Activated CD4-positive, alpha-beta T cell treated with anti-CD3 and anti-CD28 coated beads for 48 hours (primary cell): ENCODE measurements at regions not wholly inside any gene's neighbourhood (a gene's known extent, or its start where the extent isn't known, plus 50 kb on each side); places are given as distances from the start of the nearest gene placed in this dataset.
"Not testable (repeated sequence)": the region's sequence is repeated elsewhere in the genome, so short reads cannot be mapped to it uniquely, and the experiment has no call there.

Experiments
- DNase-seq: peaks from one replicate; pipeline ENCODE4 v3.0.0-alpha.2; 2020

GRCh38 chr14:105713836-105714235 is 187.5 kb downstream of the TMEM121 start:
- not testable (repeated sequence) for DNase-seq

- not testable (repeated sequence) for DNase-seq
These were observed 192.4 kb downstream of the TMEM121 start for GRCh38 chr14:105718787-105719186.

DNA sequence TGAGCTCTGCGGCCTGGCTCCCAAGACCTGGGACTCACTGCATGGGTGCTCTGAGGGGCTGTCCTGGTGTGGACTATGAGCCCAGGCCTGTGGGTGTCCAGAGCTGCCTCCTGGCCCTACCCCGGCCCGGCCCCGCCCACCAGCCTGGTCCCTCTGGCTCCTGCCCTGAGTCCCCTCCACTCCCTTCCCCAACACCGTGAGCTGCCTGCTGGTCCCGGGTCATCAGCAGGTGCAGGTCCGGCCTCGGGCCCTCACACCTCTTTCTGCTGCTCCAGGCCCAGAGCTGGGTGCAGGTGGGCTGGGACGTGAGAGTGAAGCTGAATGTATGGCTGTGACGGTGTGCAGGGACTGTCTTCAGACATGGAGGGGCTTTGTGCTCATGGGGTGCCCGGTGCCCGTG is 193.7 kb downstream of the TMEM121 start:
- not testable (repeated sequence) for DNase-seq

DNA sequence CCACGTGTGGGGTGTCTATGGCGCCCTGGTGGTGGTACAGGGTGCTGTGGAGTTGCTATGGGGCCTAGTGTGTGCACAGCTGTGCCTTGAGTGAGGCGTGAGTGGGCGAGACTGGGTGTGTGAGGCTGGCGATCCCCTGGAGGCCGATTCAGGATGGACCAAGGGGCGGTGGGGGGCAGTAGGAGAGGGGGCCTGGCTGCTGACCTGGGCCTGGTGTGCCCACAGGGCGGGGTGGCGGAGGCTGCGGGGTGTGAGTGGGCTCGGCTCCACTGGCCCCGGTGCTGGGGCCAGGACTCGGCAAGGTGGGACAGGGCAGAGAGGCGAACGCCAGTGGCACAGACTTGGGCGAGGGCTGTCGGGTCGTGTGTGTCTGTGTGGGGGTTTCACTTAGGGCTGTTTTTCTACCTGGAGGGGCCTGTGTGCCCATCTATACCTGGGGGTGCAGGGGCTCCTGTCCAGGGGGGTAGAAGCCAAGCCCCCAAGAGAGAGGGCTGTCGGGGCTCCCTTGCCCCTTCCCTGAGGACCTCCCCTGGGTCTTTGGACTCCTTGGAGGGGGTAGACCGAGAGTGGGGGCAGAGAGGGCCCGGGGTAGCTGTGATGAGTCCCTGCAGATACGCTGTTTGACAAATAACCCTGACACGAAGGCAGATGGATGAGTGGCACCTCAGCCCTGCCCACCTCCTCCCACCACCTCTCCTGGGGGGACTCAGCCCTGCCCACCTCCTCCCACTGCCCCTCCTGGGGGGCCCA is 194.6 kb downstream of the TMEM121 start:
- DNase-seq = not testable (repeated sequence)

DNA sequence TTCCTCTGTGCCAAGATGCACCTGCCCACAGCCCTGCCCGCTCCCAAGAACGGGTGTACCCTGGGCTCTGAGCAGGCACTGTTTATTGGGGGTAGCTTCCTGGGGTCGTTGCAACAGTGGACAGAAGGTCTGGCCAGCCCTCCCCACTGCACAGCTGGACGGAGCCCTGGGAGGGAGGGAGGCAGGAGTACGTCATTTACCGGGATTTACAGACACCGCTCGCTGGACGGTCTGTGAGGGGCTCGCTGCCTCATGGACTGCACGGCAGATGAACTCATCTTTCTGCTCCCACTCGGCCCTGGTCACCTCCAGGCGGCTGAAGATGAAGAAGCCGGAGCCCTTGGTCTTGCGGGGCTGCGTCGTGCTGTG is 195.2 kb downstream of the TMEM121 start:
- not testable (repeated sequence) for DNase-seq

- DNase-seq = not testable (repeated sequence)
These were observed 195.8 kb downstream of the TMEM121 start for GRCh38 chr14:105721996-105722709.

- not testable (repeated sequence) for DNase-seq
These were observed 196.9 kb downstream of the TMEM121 start for GRCh38 chr14:105723271-105723670.

GRCh38 chr14:105723776-105724175 is 197.4 kb downstream of the TMEM121 start:
- DNase-seq = not testable (repeated sequence)

- DNase-seq = not testable (repeated sequence)
These were observed 203.5 kb downstream of the TMEM121 start for GRCh38 chr14:105729825-105730368.

- DNase-seq = not testable (repeated sequence)
These were observed 204.3 kb downstream of the TMEM121 start for GRCh38 chr14:105730731-105731130.

DNA sequence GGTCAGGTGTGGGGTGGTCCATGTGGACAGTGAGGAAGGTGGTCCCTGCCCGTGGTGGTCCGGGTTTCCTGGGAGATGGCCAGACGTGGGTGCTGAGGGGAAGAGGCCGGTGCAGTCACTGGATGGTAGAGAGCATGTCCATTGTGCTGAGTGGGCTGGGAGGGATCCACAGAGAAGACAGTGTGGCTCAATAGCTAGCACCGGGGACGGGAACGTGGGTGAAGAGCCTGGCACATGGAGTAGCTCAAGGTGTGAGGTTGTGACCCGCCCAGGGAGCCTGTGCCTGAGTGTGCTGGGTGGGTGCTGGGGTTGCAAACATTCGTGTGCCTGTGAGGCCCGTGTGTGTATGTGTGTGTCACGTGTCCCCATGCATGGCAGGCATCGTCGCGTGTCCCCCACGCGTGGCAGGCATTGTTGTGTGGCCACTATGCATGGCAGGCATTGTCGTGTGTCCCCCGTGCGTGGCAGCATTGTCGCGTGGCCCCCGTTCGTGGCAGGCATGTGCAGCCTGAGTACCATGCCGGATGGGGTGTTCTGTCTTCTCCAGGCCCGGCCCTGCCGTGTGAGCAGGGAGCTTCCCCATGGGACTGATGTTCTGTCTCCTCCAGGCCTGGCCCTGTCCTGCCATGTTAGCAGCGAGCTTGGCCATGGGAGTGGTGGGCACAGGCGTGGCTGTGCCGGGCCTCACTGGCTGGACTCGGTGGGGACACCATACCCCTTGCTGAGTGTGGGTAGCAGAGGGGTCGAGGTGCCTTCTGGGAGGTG is 205.0 kb downstream of the TMEM121 start:
- DNase-seq = not testable (repeated sequence)

- no peak for DNase-seq
These were observed 207.0 kb downstream of the TMEM121 start for GRCh38 chr14:105733081-105734065.

- DNase-seq = not testable (repeated sequence)
These were observed 207.9 kb downstream of the TMEM121 start for GRCh38 chr14:105734241-105734640.

DNA sequence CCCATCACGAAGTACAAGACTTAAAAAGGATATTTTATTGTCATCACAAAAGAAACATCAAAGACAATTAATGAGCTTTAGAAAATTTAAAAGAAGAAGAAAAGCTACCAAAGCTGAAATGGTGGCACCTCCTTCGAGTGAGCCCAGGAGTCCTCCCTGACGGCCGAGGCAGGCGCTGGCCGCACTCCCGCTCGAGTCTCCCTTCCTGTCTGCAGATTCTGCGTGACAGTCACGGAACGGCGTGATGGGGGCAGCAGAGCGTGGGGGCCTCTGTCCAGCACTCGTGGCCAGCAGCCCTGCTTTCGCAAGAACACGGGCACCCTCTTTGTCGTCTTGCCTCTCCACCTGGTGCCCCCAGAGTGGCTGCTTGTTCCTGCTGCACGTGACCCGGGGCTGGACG is 209.9 kb downstream of the TMEM121 start:
- not testable (repeated sequence) for DNase-seq

DNA sequence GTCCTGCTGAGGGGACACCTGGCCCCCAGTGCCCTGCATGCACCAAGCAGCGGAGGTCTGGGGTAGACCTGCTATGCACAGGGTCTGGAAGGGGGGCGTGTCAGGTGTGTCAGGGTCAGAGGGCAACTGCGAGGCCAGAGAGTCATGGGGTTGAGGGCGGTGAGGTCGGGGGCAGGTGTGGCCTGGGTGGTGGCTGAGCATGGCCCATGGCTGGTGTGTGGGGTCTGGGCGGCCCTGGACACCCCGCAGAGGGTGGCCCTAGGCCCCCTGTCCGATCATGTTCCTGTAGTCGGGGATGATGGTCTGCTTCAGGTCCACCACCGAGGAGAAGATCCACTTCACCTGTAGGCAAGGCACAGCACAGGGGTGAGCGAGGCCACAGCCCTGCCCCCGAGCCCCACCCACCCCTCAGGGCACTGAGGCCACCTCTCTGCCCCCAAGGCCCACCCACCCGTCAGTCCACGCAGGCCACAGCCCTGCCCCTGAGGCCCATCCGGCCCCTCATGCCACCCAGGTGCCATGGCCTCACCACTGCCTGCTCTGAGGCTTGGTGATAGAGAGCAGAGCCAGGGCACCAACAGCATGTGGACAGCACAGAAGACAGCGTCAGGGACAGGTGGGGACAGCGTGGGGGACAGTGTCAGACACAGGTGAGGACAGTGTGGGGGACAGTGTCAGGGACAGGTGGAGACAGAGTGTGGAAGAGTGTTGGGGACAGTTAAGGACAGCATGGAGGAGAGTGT is 211.3 kb downstream of the TMEM121 start:
- no peak for DNase-seq

GRCh38 chr14:105738638-105739037 is 212.3 kb downstream of the TMEM121 start:
- DNase-seq = no peak

GRCh38 chr14:105739331-105740102 is 213.1 kb downstream of the TMEM121 start:
- DNase-seq = no peak

DNA sequence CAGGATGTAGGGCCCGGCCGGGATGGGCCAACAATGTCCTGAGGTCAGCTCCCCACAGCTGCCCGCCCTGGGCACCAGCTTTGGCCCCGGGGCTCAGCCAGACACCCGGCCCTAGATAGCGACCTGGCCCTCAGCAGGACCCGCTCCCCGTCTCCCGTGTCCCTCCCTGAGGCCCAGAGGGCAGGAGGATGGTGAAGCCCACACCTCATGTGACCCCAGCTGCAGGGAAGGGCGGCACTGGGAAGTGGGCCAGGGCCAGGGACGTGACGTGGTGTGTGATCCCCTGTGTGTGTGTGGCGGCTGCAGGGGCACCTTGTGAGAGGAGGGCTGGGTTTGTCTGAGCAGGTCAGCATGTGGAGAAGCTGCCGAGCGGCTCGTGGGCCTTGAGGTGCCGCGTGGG is 213.9 kb downstream of the TMEM121 start:
- DNase-seq = not testable (repeated sequence)

- not testable (repeated sequence) for DNase-seq
These were observed 214.6 kb downstream of the TMEM121 start for GRCh38 chr14:105740961-105741360.
